Stomach smooth muscle (tissue), 2 donors: ENCODE measurements at regions not wholly inside any gene's neighbourhood (a gene's known extent, or its start where the extent isn't known, plus 50 kb on each side); places are given as distances from the start of the nearest gene placed in this dataset.

Experiments
- H3K27ac ChIP-seq: one replicate; pipeline ENCODE4 v1.7.0; 2013; ENCODE audit warnings: mild to moderate bottlenecking, low read length, inconsistent platforms
- H3K27me3 ChIP-seq, 2 donors: one replicate each; pipeline ENCODE4 v1.7.0; 2013; ENCODE audit warnings: low read length in 2 of 2; ENCODE audit not compliant: insufficient read depth in 2 of 2, control insufficient read depth in 1 of 2
- H3K36me3 ChIP-seq, 2 donors: one replicate each; pipeline ENCODE4 v1.7.0; 2013; ENCODE audit warnings: low read length in 2 of 2; ENCODE audit not compliant: control insufficient read depth in 2 of 2, insufficient read depth in 2 of 2
- H3K4me1 ChIP-seq: one replicate; pipeline ENCODE4 v1.7.0; 2013; ENCODE audit warnings: low read length; ENCODE audit not compliant: control insufficient read depth, insufficient read depth
- H3K4me3 ChIP-seq, 2 donors: one replicate each; pipeline ENCODE4 v1.7.0; 2013; ENCODE audit warnings: low read length in 2 of 2
- H3K9ac ChIP-seq, 2 donors: one replicate each; pipeline ENCODE4 v1.7.0; 2013; ENCODE audit warnings: low read length in 2 of 2, mild to moderate bottlenecking in 1 of 2
- H3K9me3 ChIP-seq, 2 donors: one replicate each; pipeline ENCODE4 v1.7.0; 2013; ENCODE audit warnings: low read length in 2 of 2; ENCODE audit not compliant: control insufficient read depth in 2 of 2
- donor health status: healthy.
- donor health status: Pancreatic carcinoma.

DNA sequence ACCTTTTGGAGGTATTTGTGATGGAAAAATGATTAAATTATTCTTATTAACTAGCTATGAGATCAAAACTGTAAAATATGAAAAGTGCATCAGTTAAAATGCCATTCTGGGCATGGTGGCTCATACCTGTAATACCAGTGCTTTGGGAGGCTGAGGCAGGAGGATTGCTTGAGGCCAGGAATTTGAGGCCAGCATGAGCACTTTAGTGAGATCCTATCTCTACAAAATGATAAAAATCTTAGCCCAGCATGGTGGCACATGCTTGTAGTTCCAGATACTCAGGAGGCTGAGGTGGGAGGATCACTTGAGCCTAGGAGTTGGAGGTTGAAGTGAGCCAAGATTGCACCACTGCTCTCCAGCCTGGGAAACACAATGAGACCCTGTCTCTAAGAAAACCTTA, 252.5 kb upstream of the SEMA6A start:
- no peaks in the 10 kb centered on the region for H3K27me3 ChIP-seq
- H3K4me3 ChIP-seq, result no peak overlapping the region
- no peaks in the 10 kb centered on the region for H3K36me3 ChIP-seq
- no peak overlapping the region for H3K9ac ChIP-seq
- no peaks in the 10 kb centered on the region for H3K9me3 ChIP-seq
- H3K4me1 ChIP-seq, result no peaks in the 10 kb centered on the region
- H3K27ac ChIP-seq, result no peak overlapping the region

DNA sequence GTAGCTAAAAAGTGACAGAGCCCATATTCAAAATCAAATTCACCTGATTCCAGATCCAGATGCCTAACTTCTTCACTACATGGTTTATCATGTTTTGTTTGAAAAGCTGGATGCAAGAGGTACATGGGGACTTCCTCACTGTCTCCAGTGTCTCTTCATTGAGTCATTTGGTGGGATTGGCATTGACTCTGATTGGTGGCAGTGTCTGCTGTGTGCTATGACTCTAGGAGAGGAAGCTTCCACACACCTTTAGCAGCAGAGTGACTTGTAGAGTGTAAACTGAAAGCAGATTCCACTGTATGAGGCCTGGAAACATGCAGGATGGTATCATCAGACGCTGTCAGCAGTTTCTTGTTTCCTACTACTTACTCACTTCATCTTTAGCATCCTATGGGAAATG, 250.9 kb upstream of the SEMA6A start:
- Histone ChIP-seq H3K9me3 (no peaks in the 10 kb centered on the region), H3K36me3 (no peaks in the 10 kb centered on the region), H3K9ac (no peak overlapping the region), H3K4me1 (no peaks in the 10 kb centered on the region), H3K27me3 (no peaks in the 10 kb centered on the region), H3K4me3 (no peak overlapping the region), H3K27ac (no peak overlapping the region)

DNA sequence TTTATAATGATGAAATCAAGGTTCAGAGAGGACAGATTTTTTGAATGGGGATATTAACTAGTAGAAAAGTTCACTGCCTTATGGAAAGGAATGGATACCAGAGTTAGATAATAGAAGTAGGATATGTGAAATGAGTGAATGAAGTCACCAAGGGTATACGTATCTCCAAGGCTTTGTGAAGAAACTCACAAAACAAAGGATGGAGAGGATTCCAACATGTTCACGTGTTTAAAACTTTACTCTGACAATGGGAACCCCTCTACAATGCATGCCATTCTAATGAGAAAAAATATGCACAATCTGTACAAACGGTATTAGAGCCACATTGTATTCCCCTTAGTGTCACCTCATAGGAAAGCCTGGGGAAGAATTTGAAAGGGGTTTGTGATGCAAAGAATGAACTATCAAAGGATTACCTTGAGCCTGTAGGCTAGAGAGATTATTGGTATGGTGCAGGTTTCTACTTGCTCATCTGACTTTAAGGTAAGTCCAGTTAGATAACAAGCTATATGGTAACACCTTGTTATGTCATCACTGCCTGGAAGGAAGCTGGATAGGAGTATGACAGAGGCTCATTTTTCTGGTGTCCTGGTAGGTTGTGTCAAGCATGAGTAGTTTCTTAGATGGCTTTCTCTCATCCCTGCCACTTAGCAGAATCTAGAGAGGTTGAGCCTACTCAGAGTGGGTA, 250.3 kb upstream of the SEMA6A start:
- no peak overlapping the region for H3K9ac ChIP-seq
- no peaks in the 10 kb centered on the region for H3K27me3 ChIP-seq
- H3K27ac ChIP-seq, result no peak overlapping the region
- H3K9me3 ChIP-seq, result no peaks in the 10 kb centered on the region
- H3K36me3 ChIP-seq, result no peaks in the 10 kb centered on the region
- H3K4me1 ChIP-seq, result no peaks in the 10 kb centered on the region
- H3K4me3 ChIP-seq, result no peak overlapping the region

DNA sequence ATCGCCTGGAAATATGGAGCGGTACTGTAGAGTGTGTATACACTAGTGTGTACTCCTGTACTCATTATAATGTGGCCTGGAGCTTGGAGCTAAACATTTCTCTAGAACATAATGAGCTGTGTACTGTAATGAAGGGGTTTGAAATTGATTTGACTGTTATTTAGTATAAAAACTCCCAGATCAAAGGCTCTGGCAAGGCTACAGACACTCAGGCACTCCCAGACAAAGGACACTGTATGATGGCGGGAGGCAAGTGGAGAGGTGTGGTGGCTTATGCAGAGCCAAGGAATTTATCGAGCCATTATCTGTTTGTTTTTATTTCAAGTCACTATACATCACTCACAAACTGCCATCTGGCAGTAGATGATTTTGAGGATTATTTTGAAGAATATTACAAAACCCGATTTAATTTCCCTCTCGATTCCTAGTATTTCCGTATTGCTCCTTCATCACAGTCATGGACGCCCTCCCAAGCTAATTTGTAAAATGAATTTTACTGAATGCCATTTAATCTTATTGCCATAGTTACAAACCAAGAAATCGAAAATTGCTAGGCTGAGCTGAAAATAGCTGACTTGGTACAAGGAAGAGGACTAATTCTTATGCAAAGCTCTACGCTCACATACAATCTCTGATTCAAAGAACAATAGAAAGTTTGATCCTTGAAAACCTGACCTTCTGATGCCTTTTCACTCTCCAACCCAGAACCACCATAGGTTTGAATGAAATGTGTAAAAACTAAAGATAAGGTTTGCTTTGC, 240.2 kb upstream of the SEMA6A start:
- Histone ChIP-seq H3K9me3 (no peaks in the 10 kb centered on the region), H3K4me1 (no peaks in the 10 kb centered on the region), H3K4me3 (no peak overlapping the region), H3K27ac (no peak overlapping the region), H3K9ac (no peak overlapping the region), H3K27me3 (no peaks in the 10 kb centered on the region), H3K36me3 (no peaks in the 10 kb centered on the region)

DNA sequence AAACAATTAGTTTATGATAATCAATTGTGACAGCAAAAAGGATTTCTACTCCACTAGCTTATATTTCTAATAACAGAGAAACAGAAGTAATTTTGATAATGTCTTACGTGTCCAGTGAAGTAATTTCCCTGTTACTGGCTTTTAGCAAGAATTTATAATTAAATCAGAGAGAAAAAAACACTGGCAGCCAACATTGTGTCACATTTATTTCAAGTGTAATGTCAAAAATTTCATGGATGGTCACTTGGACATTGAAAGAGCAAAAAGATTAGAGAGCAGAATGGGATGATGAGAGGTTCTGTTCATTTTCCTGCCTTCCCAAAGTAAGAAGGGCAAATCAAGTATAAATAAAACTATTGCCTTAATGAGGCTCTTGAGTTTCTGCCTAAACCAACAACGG, 239.3 kb upstream of the SEMA6A start:
- Histone ChIP-seq H3K27ac (no peak overlapping the region), H3K27me3 (no peaks in the 10 kb centered on the region), H3K36me3 (no peaks in the 10 kb centered on the region), H3K9ac (no peak overlapping the region), H3K4me3 (no peak overlapping the region), H3K9me3 (no peaks in the 10 kb centered on the region), H3K4me1 (no peaks in the 10 kb centered on the region)

DNA sequence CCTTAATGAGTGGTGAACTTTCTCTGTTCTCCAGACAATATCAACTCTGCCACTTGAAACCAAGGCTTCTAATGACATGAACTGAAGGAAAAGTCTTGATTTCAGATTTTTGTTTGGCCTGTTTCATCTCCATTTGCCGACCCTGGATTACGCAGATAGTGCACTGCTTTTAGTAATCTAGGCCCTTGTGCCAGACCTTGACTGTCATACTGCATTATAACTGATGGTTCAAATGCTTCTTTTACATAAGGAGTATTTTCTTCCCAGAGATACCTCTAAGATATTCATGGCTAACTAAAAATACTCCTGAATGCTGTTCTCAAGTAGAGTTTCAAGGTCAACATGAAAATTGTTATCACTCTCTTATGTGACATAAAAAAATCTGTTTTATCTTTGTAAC, 238.7 kb upstream of the SEMA6A start:
- H3K9me3 ChIP-seq, result no peaks in the 10 kb centered on the region
- H3K4me3 ChIP-seq, result no peak overlapping the region
- no peak overlapping the region for H3K27ac ChIP-seq
- no peak overlapping the region for H3K9ac ChIP-seq
- no peaks in the 10 kb centered on the region for H3K4me1 ChIP-seq
- no peaks in the 10 kb centered on the region for H3K36me3 ChIP-seq
- no peaks in the 10 kb centered on the region for H3K27me3 ChIP-seq

DNA sequence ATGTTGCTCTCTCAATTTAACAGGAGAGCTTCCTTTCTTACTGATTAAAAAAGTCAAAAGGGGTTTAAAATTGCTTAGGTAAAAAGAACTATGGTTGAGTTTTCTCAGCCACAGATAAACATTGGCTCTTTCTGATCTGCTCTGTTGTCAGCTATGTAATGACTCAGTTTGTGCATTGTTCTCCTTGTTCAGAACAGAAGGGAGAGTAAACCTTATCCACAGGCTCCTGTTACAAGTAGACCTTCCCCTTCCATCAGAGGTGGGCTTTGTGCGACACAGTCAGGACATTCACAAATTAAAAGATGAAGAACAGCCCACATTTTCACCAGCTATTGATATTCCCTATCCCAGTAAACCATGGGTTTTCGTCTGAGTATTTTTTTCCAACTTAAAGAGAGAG, 236.3 kb upstream of the SEMA6A start:
- no peaks in the 10 kb centered on the region for H3K27me3 ChIP-seq
- H3K9ac ChIP-seq, result no peak overlapping the region
- H3K36me3 ChIP-seq, result no peaks in the 10 kb centered on the region
- no peaks in the 10 kb centered on the region for H3K4me1 ChIP-seq
- no peak overlapping the region for H3K27ac ChIP-seq
- H3K4me3 ChIP-seq, result no peak overlapping the region
- H3K9me3 ChIP-seq, result no peaks in the 10 kb centered on the region

DNA sequence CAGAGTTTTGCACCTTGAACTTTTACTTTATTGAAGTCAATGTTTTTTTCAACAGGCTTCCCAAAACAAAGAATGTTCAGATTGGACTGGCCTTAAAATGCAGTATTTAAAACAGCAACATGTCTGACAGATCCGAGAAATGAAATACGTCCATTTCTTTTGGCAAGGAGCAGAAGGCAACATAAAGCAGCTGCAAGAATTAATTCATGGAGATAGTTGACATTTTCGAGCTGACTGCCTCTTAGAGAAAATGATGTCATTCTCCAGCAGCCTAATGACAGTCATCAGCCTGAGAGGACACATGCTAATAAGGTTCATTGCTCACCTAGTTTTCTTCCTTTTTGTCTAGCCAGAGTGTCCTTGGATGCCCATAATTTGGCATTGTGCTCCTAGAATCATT, 232.2 kb upstream of the SEMA6A start:
- Histone ChIP-seq H3K36me3 (no peaks in the 10 kb centered on the region), H3K27ac (no peak overlapping the region), H3K4me3 (no peak overlapping the region), H3K9ac (no peak overlapping the region), H3K9me3 (no peaks in the 10 kb centered on the region), H3K27me3 (no peaks in the 10 kb centered on the region), H3K4me1 (no peaks in the 10 kb centered on the region)

DNA sequence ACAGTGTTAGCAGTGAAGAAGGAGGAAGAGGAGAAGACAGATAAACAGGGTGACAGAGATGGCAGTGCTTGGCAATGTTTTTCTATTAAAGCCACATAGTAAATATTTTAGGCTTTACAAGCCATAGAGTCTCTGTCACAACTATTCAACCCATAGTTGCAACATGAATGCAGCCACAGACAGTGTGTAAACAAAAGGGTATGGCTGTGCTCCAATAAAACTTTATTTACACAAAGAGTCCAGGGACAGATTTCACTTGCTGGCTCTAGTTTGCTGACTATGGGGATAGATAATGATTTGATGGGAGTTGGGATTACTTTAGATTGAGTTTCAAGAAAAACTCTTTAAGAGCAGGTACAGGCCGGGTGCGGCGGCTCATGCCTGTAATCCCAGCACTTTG, 224.8 kb upstream of the SEMA6A start:
- Histone ChIP-seq H3K27me3 (no peaks in the 10 kb centered on the region), H3K4me3 (no peak overlapping the region), H3K9me3 (no peaks in the 10 kb centered on the region), H3K27ac (no peak overlapping the region), H3K4me1 (no peaks in the 10 kb centered on the region), H3K9ac (no peak overlapping the region), H3K36me3 (no peaks in the 10 kb centered on the region)

DNA sequence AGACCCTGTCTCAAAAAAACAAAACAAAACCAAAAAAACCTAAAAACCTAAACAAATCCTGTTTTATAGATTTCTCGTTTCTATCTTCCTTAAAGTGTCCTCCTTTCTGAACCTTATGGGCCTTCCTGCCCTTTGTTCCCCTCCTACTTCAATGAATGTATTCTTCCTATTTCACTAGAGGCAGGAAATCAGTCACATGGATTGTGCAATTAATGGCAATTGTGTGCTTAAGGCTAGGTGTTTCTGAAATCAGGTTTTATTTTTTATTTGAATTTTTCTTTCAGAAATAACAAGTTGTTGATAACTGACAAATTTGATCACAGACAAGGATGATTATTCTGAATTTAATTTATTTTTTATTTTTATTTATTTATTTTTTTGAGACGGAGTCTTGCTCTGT, 220.6 kb upstream of the SEMA6A start:
- H3K9ac ChIP-seq, result no peak overlapping the region
- H3K4me3 ChIP-seq, result no peak overlapping the region
- no peaks in the 10 kb centered on the region for H3K4me1 ChIP-seq
- no peaks in the 10 kb centered on the region for H3K27me3 ChIP-seq
- peaks cover 0 to 2% of the 10 kb centered on the region in 2 donors for H3K9me3 ChIP-seq
- H3K36me3 ChIP-seq, result no peaks in the 10 kb centered on the region
- no peak overlapping the region for H3K27ac ChIP-seq

DNA sequence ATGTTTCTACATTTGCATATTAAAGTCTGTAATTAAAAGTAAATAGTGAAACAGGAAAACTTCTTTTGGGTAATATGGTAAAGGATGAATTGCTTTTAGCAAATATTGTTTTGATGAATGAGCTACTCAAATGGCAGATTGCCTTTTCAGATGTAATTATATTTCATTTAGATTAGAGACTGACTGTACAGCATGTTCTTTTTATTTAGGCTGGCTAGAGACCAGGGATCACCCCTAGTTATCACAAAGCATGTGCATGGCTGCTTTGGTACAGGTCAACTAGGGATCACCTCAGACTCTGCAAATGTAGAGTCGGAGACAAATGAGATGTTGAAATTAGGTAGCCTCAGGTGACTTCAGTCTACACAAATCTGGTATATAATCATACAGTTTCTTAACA, 214.9 kb upstream of the SEMA6A start:
- no peak overlapping the region for H3K4me3 ChIP-seq
- H3K9me3 ChIP-seq, result peaks cover 5 to 9% of the 10 kb centered on the region in 2 donors
- no peaks in the 10 kb centered on the region for H3K4me1 ChIP-seq
- H3K27me3 ChIP-seq, result no peaks in the 10 kb centered on the region
- no peak overlapping the region for H3K27ac ChIP-seq
- H3K36me3 ChIP-seq, result no peaks in the 10 kb centered on the region
- H3K9ac ChIP-seq, result no peak overlapping the region
